ENCODE measurements at regions not wholly inside any gene's neighbourhood (a gene's known extent, or its start where the extent isn't known, plus 50 kb on each side); places are given as distances from the start of the nearest gene placed in this dataset.
"Not testable (repeated sequence)": the region's sequence is repeated elsewhere in the genome, so short reads cannot be mapped to it uniquely, and the experiment has no call there.

GRCh38 chr14:27270716-27271115 is 672.9 kb upstream of the NOVA1 start:
- no peak for DNase-seq

GRCh38 chr14:27278341-27278740 is 680.5 kb upstream of the NOVA1 start:
- DNase-seq, result no peak

GRCh38 chr14:27305441-27305945 is 707.7 kb upstream of the NOVA1 start:
- no peak for DNase-seq

GRCh38 chr14:27312730-27313129 is 714.9 kb upstream of the NOVA1 start:
- DNase-seq, result not testable (repeated sequence)

- DNase-seq, result no peak
Observed at GRCh38 chr14:27314231-27314630, 716.4 kb upstream of the NOVA1 start.

GRCh38 chr14:27315477-27315876 is 717.6 kb upstream of the NOVA1 start:
- DNase-seq, result no peak

- DNase-seq, result no peak
Observed at GRCh38 chr14:27315947-27316346, 718.1 kb upstream of the NOVA1 start.

GRCh38 chr14:27318774-27319420 is 721.1 kb upstream of the NOVA1 start:
- no peak for DNase-seq

- DNase-seq, result no peak
Observed at GRCh38 chr14:27320261-27320660, 722.4 kb upstream of the NOVA1 start.

- no peak for DNase-seq
Observed at GRCh38 chr14:27327095-27327494, 729.3 kb upstream of the NOVA1 start.

GRCh38 chr14:27338012-27338411 is 740.2 kb upstream of the NOVA1 start:
- no peak for DNase-seq

GRCh38 chr14:27363036-27363435 is 765.2 kb upstream of the NOVA1 start:
- DNase-seq, result not testable (repeated sequence)

- DNase-seq, result no peak
Observed at GRCh38 chr14:27366596-27366995, 768.8 kb upstream of the NOVA1 start.

GRCh38 chr14:27367345-27367744 is 769.5 kb upstream of the NOVA1 start:
- no peak for DNase-seq

GRCh38 chr14:27370074-27370473 is 772.2 kb upstream of the NOVA1 start:
- DNase-seq, result no peak

GRCh38 chr14:27370775-27371174 is 772.9 kb upstream of the NOVA1 start:
- no peak for DNase-seq

- no peak for DNase-seq
Observed at GRCh38 chr14:27371209-27371608, 773.4 kb upstream of the NOVA1 start.

- DNase-seq, result no peak
Observed at GRCh38 chr14:27371868-27372267, 774.0 kb upstream of the NOVA1 start.

- no peak for DNase-seq
Observed at GRCh38 chr14:27372771-27373170, 774.9 kb upstream of the NOVA1 start.

GRCh38 chr14:27384124-27384523 is 786.3 kb upstream of the NOVA1 start:
- DNase-seq, result no peak

- DNase-seq, result peak; percentile 43
Observed at GRCh38 chr14:27386391-27386790, 788.6 kb upstream of the NOVA1 start.

- peak; percentile 69 for DNase-seq
Observed at GRCh38 chr14:27387463-27387862, 789.6 kb upstream of the NOVA1 start.

- DNase-seq, result peak; percentile 53
Observed at GRCh38 chr14:27389402-27389801, 791.6 kb upstream of the NOVA1 start.

GRCh38 chr14:27390155-27390554 is 792.3 kb upstream of the NOVA1 start:
- peak; percentile 35 for DNase-seq

- DNase-seq, result peak; percentile 78
Observed at GRCh38 chr14:27391331-27391730, 793.5 kb upstream of the NOVA1 start.

Measured in fibroblast of skin of right biceps (primary cell).